GM21526 (cell line): ENCODE measurements at regions not wholly inside any gene's neighbourhood (a gene's known extent, or its start where the extent isn't known, plus 50 kb on each side); places are given as distances from the start of the nearest gene placed in this dataset.
"Not testable (repeated sequence)": the region's sequence is repeated elsewhere in the genome, so short reads cannot be mapped to it uniquely, and the experiment has no call there.

Source experiments
- ATAC-seq: cut with Tn5 transposase; IDR thresholded peaks from one replicate; pipeline ENCODE4 v1.9.1; 2021; ENCODE audit warnings: moderate library complexity; ENCODE audit not compliant: unreplicated experiment, low FRiP score

- no peak for ATAC-seq
These were observed 172.4 kb downstream of the CD24 start for GRCh38 chr6:106802139-106802538.

GRCh38 chr6:106801256-106801655 is 171.9 kb downstream of the QRSL1 start:
- ATAC-seq: no peak

- no peak for ATAC-seq
These were observed 171.0 kb downstream of the QRSL1 start for GRCh38 chr6:106800379-106800778.

GRCh38 chr6:106799031-106799894 is 169.9 kb downstream of the QRSL1 start:
- no peak for ATAC-seq

- ATAC-seq: no peak
These were observed 167.8 kb downstream of the QRSL1 start for GRCh38 chr6:106797186-106797585.

- ATAC-seq: no peak
These were observed 167.4 kb downstream of the QRSL1 start for GRCh38 chr6:106796781-106797180.

GRCh38 chr6:106794129-106794528 is 164.8 kb downstream of the QRSL1 start:
- no peak for ATAC-seq

- ATAC-seq: no peak
These were observed 163.3 kb downstream of the QRSL1 start for GRCh38 chr6:106792536-106793236.

GRCh38 chr6:106790935-106791334 is 161.6 kb downstream of the QRSL1 start:
- ATAC-seq: no peak

GRCh38 chr6:106790149-106790770 is 160.9 kb downstream of the QRSL1 start:
- ATAC-seq: no peak

- no peak for ATAC-seq
These were observed 160.2 kb downstream of the QRSL1 start for GRCh38 chr6:106789428-106790148.

GRCh38 chr6:106788761-106789160 is 159.4 kb downstream of the QRSL1 start:
- no peak for ATAC-seq

GRCh38 chr6:106787327-106788196 is 158.2 kb downstream of the QRSL1 start:
- ATAC-seq: no peak

- no peak for ATAC-seq
These were observed 155.9 kb downstream of the QRSL1 start for GRCh38 chr6:106785298-106785697.

- ATAC-seq: no peak
These were observed 154.5 kb downstream of the QRSL1 start for GRCh38 chr6:106783640-106784566.

- no peak for ATAC-seq
These were observed 153.3 kb downstream of the QRSL1 start for GRCh38 chr6:106782536-106783285.

GRCh38 chr6:106779552-106779951 is 150.2 kb downstream of the QRSL1 start:
- not testable (repeated sequence) for ATAC-seq

GRCh38 chr6:106778943-106779342 is 149.6 kb downstream of the QRSL1 start:
- ATAC-seq: no peak
